T-cell (primary cell): ENCODE measurements at regions not wholly inside any gene's neighbourhood (a gene's known extent, or its start where the extent isn't known, plus 50 kb on each side); places are given as distances from the start of the nearest gene placed in this dataset.
A peak's percentile ranks its signal among the peaks of the same experiment; 100 is the strongest.

Source experiments
- ATAC-seq, 4 experiments: fragments of 200-7000 bp in 3 of 4; fragments of 150-1000 bp in 1 of 4; cut with Tn5 transposase; replicated peaks in 1 of 4; 1 replicate in 3 of 4; 2 replicates in 1 of 4; pipeline ENCODE4 v1.10.0; 2021; ENCODE audit warnings: moderate library complexity in 3 of 4, mild to moderate bottlenecking in 2 of 4, moderate number of reproducible peaks in 1 of 4
- CTCF ChIA-PET, 2 donors: fragments of 300-600 bp; sonication (Branson Sonifier 250); formaldehyde crosslinking; loops; one replicate each; lab custom pipeline; 2022; ENCODE audit warnings: antibody characterized with exemption in 2 of 2; lab: Charles Lee
- POLR2A ChIA-PET, 2 donors: fragments of 300-600 bp; sonication (Branson Sonifier 250); formaldehyde crosslinking; loops; one replicate each; lab custom pipeline; 2022; ENCODE audit warnings: antibody characterized with exemption in 2 of 2; lab: Charles Lee
- DNase-seq, 35 experiments: peaks; one replicate each; pipeline versions ENCODE4 v3.0.0 to v3.0.0-alpha.2; 2013 to 2023
- H3K27ac ChIP-seq: one replicate; pipeline ENCODE4 v1.5.1; 2013; ENCODE audit warnings: low read length
- H3K27me3 ChIP-seq, 2 experiments: replicated peaks in 1 of 2; 1 replicate in 1 of 2; 2 replicates in 1 of 2; pipeline versions ENCODE4 v1.6.1 to v1.7.0; 2013; ENCODE audit warnings: low read length in 1 of 2, mixed read lengths in 1 of 2; ENCODE audit not compliant: control insufficient read depth in 2 of 2, insufficient read depth in 2 of 2; ENCODE audit errors: extremely low read depth in 1 of 2
- H3K36me3 ChIP-seq, 2 donors: 1 replicate in 1 of 2; 2 replicates in 1 of 2; pipeline versions ENCODE4 v1.6.1 to v1.7.0; 2013; ENCODE audit warnings: low read length in 1 of 2; ENCODE audit not compliant: control insufficient read depth in 2 of 2, insufficient read depth in 1 of 2; ENCODE audit errors: extremely low read depth in 1 of 2
- H3K4me1 ChIP-seq, 2 experiments: 1 replicate in 1 of 2; 2 replicates in 1 of 2; pipeline versions ENCODE4 v1.6.1 to v1.7.0; 2013; ENCODE audit warnings: low read length in 2 of 2, mixed read lengths in 1 of 2; ENCODE audit not compliant: insufficient read depth in 2 of 2, control insufficient read depth in 1 of 2; ENCODE audit errors: extremely low read depth in 1 of 2
- H3K4me3 ChIP-seq, 2 donors: 1 replicate in 1 of 2; 2 replicates in 1 of 2; pipeline versions ENCODE4 v1.5.1 to v1.7.0; 2013; ENCODE audit warnings: mild to moderate bottlenecking in 2 of 2, low read length in 1 of 2, moderate library complexity in 1 of 2; ENCODE audit not compliant: control insufficient read depth in 1 of 2; ENCODE audit errors: extremely low read depth in 1 of 2
- H3K9me3 ChIP-seq: 2 replicates; pipeline ENCODE4 v1.7.0; 2013
- H3K27ac Mint-ChIP-seq, 2 donors: one replicate each; pipeline ENCODE4 v1.8.0; 2020 to 2021; ENCODE audit warnings: mild to moderate bottlenecking in 2 of 2, mixed read lengths in 2 of 2
- H3K27me3 Mint-ChIP-seq, 2 donors: one replicate each; pipeline ENCODE4 v1.8.0; 2021 to 2022; ENCODE audit warnings: mixed read lengths in 2 of 2
- H3K36me3 Mint-ChIP-seq: one replicate; pipeline ENCODE4 v1.8.0; 2021; ENCODE audit warnings: mixed read lengths
- H3K4me1 Mint-ChIP-seq, 3 donors: one replicate each; pipeline ENCODE4 v1.8.0; 2020 to 2022; ENCODE audit warnings: mixed read lengths in 3 of 3, mild to moderate bottlenecking in 1 of 3
- H3K4me3 Mint-ChIP-seq, 3 donors: one replicate each; pipeline ENCODE4 v1.8.0; 2020 to 2022; ENCODE audit warnings: mild to moderate bottlenecking in 3 of 3, mixed read lengths in 3 of 3, moderate library complexity in 3 of 3
- H3K9me3 Mint-ChIP-seq, 3 donors: one replicate each; pipeline ENCODE4 v1.8.0; 2020 to 2022; ENCODE audit warnings: mixed read lengths in 3 of 3
- WGBS: methylation state at CpG from one replicate; pipeline ENCODE4 v1.1.5; 2013; ENCODE audit warnings: missing lambda C conversion rate; ENCODE audit not compliant: insufficient coverage; 5-methylcytosine and 5-hydroxymethylcytosine counted together

DNA sequence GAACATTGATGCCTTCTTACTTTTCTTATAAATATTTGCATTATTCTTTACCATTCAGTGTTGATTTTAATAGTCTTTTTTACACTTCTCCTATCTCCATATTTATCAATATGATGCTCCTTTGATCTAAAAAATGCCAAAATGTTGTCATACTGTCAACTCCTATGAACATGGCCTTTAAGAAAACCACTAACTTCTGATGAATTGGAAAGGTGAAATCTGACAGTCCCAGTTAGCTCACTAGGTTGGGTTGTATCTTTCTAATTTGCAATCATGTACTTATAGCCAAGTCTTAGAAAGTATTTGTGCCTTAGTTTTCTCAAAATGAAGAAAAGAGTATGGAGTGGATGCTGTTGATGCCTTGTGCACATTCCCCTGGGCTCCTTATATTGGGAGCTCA lies 75.4 kb upstream of the SPACA1 start:
- no peaks in the 10 kb centered on the region for H3K4me1 Mint-ChIP-seq
- no peak for ATAC-seq
- DNase-seq, result no peak
- no peak overlapping the region for H3K27ac ChIP-seq
- H3K27me3 ChIP-seq, result peaks cover 10 to 13% of the 10 kb centered on the region in 2 experiments
- no peak overlapping the region for H3K27ac Mint-ChIP-seq
- H3K4me3 Mint-ChIP-seq, result no peak overlapping the region
- H3K4me1 ChIP-seq, result peaks cover 0 to 7% of the 10 kb centered on the region in 2 experiments
- H3K4me3 ChIP-seq, result no peak overlapping the region
- ChIA-PET CTCF (no interaction called here), POLR2A (no interaction called here)
- H3K9me3 Mint-ChIP-seq, result peaks cover 0 to 7% (median 0%) of the 10 kb centered on the region in 3 donors
- H3K36me3 ChIP-seq, result no peaks in the 10 kb centered on the region
- no peaks in the 10 kb centered on the region for H3K9me3 ChIP-seq
- H3K27me3 Mint-ChIP-seq, result peaks cover 12 to 23% of the 10 kb centered on the region in 2 donors
- H3K36me3 Mint-ChIP-seq, result no peaks in the 10 kb centered on the region

- CTCF ChIA-PET, result interaction anchor here in 1 of 2 donors (0.6 kb wide), 1 partner anchor 1139 kb away, joined by 3 read pairs; no protein-coding TSS in a partner anchor
- Histone ChIP-seq H3K4me3 (no peak overlapping the region), H3K4me1 (peaks cover 0 to 7% of the 10 kb centered on the region in 2 experiments), H3K27ac (no peak overlapping the region), H3K36me3 (no peaks in the 10 kb centered on the region), H3K27me3 (peaks cover 11 to 14% of the 10 kb centered on the region in 2 experiments), H3K9me3 (no peaks in the 10 kb centered on the region)
- Mint-ChIP-seq H3K9me3 (peaks cover 0 to 7% (median 0%) of the 10 kb centered on the region in 3 donors), H3K4me3 (no peak overlapping the region), H3K27me3 (peaks cover 11 to 23% of the 10 kb centered on the region in 2 donors), H3K36me3 (no peaks in the 10 kb centered on the region), H3K4me1 (no peaks in the 10 kb centered on the region), H3K27ac (no peak overlapping the region)
- DNase-seq (no peak), ATAC-seq (no peak)
- POLR2A ChIA-PET, result no interaction called here
- 71% methylated on average over 2 of the region's 5 CpGs for WGBS
Measured at GRCh38 chr6:87971605-87972262, 75.9 kb upstream of the SPACA1 start.

- Mint-ChIP-seq H3K27ac (no peak overlapping the region), H3K36me3 (no peaks in the 10 kb centered on the region), H3K27me3 (peaks cover 11% of the 10 kb centered on the region in 2 donors), H3K4me3 (no peak overlapping the region), H3K9me3 (peaks cover 0 to 5% (median 0%) of the 10 kb centered on the region in 3 donors), H3K4me1 (no peaks in the 10 kb centered on the region)
- Histone ChIP-seq H3K9me3 (no peaks in the 10 kb centered on the region), H3K27ac (no peak overlapping the region), H3K4me3 (peak overlapping the region; percentile 12 to 60), H3K36me3 (no peaks in the 10 kb centered on the region), H3K4me1 (peaks cover 0 to 7% of the 10 kb centered on the region in 2 experiments), H3K27me3 (peaks cover 11 to 17% of the 10 kb centered on the region in 2 experiments)
- ATAC-seq (peak; percentile 45 to 66 (median 60)), DNase-seq (peak in 14 of 35 experiments; percentile 1 to 17 (median 4))
- 4% methylated on average over 5 of the region's 26 CpGs for WGBS
- ChIA-PET POLR2A (no interaction called here), CTCF (no interaction called here)
Measured at GRCh38 chr6:87968435-87969278, 79.0 kb upstream of the SPACA1 start.

GRCh38 chr6:87965806-87966205 lies 81.8 kb upstream of the SPACA1 start:
- Histone ChIP-seq H3K4me3 (no peak overlapping the region), H3K9me3 (no peaks in the 10 kb centered on the region), H3K36me3 (no peaks in the 10 kb centered on the region), H3K27me3 (peaks cover 11 to 14% of the 10 kb centered on the region in 2 experiments), H3K27ac (no peak overlapping the region), H3K4me1 (peaks cover 0 to 7% of the 10 kb centered on the region in 2 experiments)
- Mint-ChIP-seq H3K4me3 (no peak overlapping the region), H3K36me3 (no peaks in the 10 kb centered on the region), H3K27me3 (peaks cover 15 to 19% of the 10 kb centered on the region in 2 donors), H3K4me1 (no peaks in the 10 kb centered on the region), H3K27ac (no peak overlapping the region), H3K9me3 (no peaks in the 10 kb centered on the region)
- DNase-seq, result no peak
- ATAC-seq, result no peak
- WGBS, result no CpG with 5 or more reads among the region's 2 CpGs
- POLR2A ChIA-PET, result no interaction called here
- CTCF ChIA-PET, result no interaction called here

DNA sequence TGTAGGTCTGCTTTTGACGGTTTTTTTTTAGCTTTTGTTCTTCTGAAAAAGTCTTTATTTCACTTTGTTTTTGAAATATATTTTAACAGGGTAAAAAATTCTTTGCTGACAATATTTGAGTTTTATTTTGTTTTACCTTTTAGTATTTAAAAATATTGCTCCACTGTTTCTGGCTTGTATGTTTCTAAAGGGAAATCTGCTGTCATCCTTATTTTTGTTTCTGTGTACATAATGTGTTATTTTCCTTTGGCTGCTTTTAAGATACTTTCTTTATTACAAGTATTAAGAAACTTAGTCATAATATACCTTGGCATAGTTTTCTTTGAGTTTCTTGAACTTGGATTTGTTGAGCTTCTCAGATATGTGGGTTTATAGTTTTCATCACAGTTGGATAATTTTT lies 88.6 kb upstream of the SPACA1 start:
- H3K27me3 ChIP-seq, result peaks cover 0 to 2% of the 10 kb centered on the region in 2 experiments
- no peak for DNase-seq
- Mint-ChIP-seq H3K27ac (no peak overlapping the region), H3K4me3 (no peak overlapping the region), H3K27me3 (peaks cover 20 to 21% of the 10 kb centered on the region in 2 donors), H3K4me1 (no peaks in the 10 kb centered on the region), H3K36me3 (no peaks in the 10 kb centered on the region), H3K9me3 (no peaks in the 10 kb centered on the region)
- no peaks in the 10 kb centered on the region for H3K4me1 ChIP-seq
- no peaks in the 10 kb centered on the region for H3K36me3 ChIP-seq
- WGBS, result no CpG with 5 or more reads among the region's 1 CpG
- ChIA-PET CTCF (no interaction called here), POLR2A (no interaction called here)
- no peak overlapping the region for H3K4me3 ChIP-seq
- ATAC-seq, result no peak
- no peak overlapping the region for H3K27ac ChIP-seq
- H3K9me3 ChIP-seq, result no peaks in the 10 kb centered on the region

GRCh38 chr6:87951751-87952150 lies 95.9 kb upstream of the SPACA1 start:
- ChIA-PET CTCF (no interaction called here), POLR2A (no interaction called here)
- WGBS, result 80% methylated on average over 1 of the region's 2 CpGs

More at GRCh38 chr6:87951751-87952150, 95.9 kb upstream of the SPACA1 start:
- H3K4me1 Mint-ChIP-seq, result no peaks in the 10 kb centered on the region
- DNase-seq (no peak), ATAC-seq (no peak)
- no peak overlapping the region for H3K27ac Mint-ChIP-seq
- no peaks in the 10 kb centered on the region for H3K9me3 Mint-ChIP-seq
- H3K27me3 ChIP-seq, result peaks cover 0 to 2% of the 10 kb centered on the region in 2 experiments
- peaks cover 4 to 5% of the 10 kb centered on the region in 2 donors for H3K27me3 Mint-ChIP-seq
- H3K27ac ChIP-seq, result no peak overlapping the region
- no peaks in the 10 kb centered on the region for H3K4me1 ChIP-seq
- H3K36me3 ChIP-seq, result no peaks in the 10 kb centered on the region
- no peaks in the 10 kb centered on the region for H3K36me3 Mint-ChIP-seq
- no peak overlapping the region for H3K4me3 Mint-ChIP-seq
- H3K9me3 ChIP-seq, result no peaks in the 10 kb centered on the region
- H3K4me3 ChIP-seq, result no peak overlapping the region
